ENCODE measurements at regions not wholly inside any gene's neighbourhood (a gene's known extent, or its start where the extent isn't known, plus 50 kb on each side); places are given as distances from the start of the nearest gene placed in this dataset.

DNA sequence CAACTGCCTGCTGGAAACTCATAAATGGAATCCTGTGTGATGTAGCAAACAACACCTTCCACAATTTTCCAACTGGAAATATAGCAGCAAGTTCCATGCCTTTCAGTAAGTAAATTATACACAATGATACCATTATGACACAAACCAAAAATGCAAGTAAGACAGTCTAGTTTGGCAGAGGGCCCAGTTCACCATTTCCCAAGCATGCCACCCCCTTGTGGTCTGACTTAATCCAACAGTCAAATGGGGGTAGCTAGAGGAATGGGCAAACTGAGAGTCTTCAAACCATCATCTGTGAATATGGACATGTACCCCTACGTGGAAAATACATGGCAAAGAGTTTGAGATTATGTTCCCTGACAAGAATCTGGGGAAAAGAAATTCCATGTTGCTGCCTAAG lies 137.6 kb upstream of the VWC2 start:
- TF ChIP-seq ZNF138 (CRISPR knock-in tag; conservative IDR thresholded peaks at IDR 0.05) (no peak), AR (CRISPR knock-in tag; IDR thresholded peaks at IDR 0.05) (no peak), TP53 (CRISPR knock-in tag; IDR thresholded peaks at IDR 0.05) (no peak), CTCF (IDR thresholded peaks at IDR 0.05) (no peak), TEAD1 (CRISPR knock-in tag; IDR thresholded peaks at IDR 0.05) (no peak), NFYB (CRISPR knock-in tag; conservative IDR thresholded peaks at IDR 0.05; ENCODE audit: low read depth) (no peak), ZNF232 (CRISPR knock-in tag; IDR thresholded peaks at IDR 0.05) (no peak), ZNF396 (CRISPR knock-in tag; IDR thresholded peaks at IDR 0.05; ENCODE audit: borderline replicate concordance) (no peak), FOXK1 (CRISPR knock-in tag; IDR thresholded peaks at IDR 0.05) (no peak), PRRX2 (CRISPR knock-in tag; IDR thresholded peaks at IDR 0.05) (no peak)
- TF ChIP-seq, protein P1, sequence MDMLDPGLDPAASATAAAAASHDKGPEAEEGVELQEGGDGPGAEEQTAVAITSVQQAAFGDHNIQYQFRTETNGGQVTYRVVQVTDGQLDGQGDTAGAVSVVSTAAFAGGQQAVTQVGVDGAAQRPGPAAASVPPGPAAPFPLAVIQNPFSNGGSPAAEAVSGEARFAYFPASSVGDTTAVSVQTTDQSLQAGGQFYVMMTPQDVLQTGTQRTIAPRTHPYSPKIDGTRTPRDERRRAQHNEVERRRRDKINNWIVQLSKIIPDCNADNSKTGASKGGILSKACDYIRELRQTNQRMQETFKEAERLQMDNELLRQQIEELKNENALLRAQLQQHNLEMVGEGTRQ (CRISPR knock-in tag; IDR thresholded peaks at IDR 0.05) = no peak
